PC-9 (cell line): ENCODE measurements at regions not wholly inside any gene's neighbourhood (a gene's known extent, or its start where the extent isn't known, plus 50 kb on each side); places are given as distances from the start of the nearest gene placed in this dataset.
"Not testable (repeated sequence)": the region's sequence is repeated elsewhere in the genome, so short reads cannot be mapped to it uniquely, and the experiment has no call there.

Experiments
- BruUV-seq: library from RNA; stranded (reverse); fragments of 400-500 nt; replicated peaks from 2 replicates; lab custom pipeline; 2021; lab: Mats Ljungman, UMichigan
- CTCF ChIA-PET: fragments of 300-600 bp; sonication (Branson Sonifier 250); formaldehyde crosslinking; loops from one replicate; lab custom pipeline; 2022; ENCODE audit warnings: antibody characterized with exemption; lab: Charles Lee
- POLR2A ChIA-PET: fragments of 300-600 bp; sonication (Branson Sonifier 250); formaldehyde crosslinking; loops from one replicate; lab custom pipeline; 2022; ENCODE audit warnings: antibody characterized with exemption; ENCODE audit not compliant: unreplicated experiment; lab: Charles Lee
- DNase-seq, 2 experiments: peaks; one replicate each; pipeline versions ENCODE4 v3.0.0 to v3.0.0-alpha.2; 2015 to 2022; ENCODE audit warnings: mixed read lengths in 1 of 2
- H2AFZ ChIP-seq: fragments of 200-600 bp; sonication (generic); 2 replicates; pipeline ENCODE4 v1.8.1; 2017; ENCODE audit warnings: antibody characterized with exemption
- H3F3A ChIP-seq: fragments of 200-600 bp; sonication (generic); 2 replicates; pipeline ENCODE4 v1.8.1; 2017; ENCODE audit warnings: antibody characterized with exemption, mild to moderate bottlenecking, low read depth; ENCODE audit not compliant: insufficient read depth
- H3K27ac ChIP-seq: fragments of 200-600 bp; sonication (generic); 2 replicates; pipeline ENCODE4 v1.6.1; 2016; ENCODE audit warnings: mixed run types
- H3K27me3 ChIP-seq: fragments of 200-600 bp; sonication (generic); 2 replicates; pipeline ENCODE4 v1.6.1; 2016; ENCODE audit warnings: low read depth, mixed run types; ENCODE audit not compliant: insufficient read depth
- H3K36me3 ChIP-seq: fragments of 200-600 bp; sonication (generic); 2 replicates; pipeline ENCODE4 v1.6.1; 2016; ENCODE audit warnings: low read depth, mixed run types
- H3K4me1 ChIP-seq: fragments of 200-600 bp; sonication (generic); replicated peaks from 2 replicates; pipeline ENCODE4 v1.6.1; 2016; ENCODE audit warnings: mixed run types; ENCODE audit not compliant: insufficient read depth
- H3K4me2 ChIP-seq: fragments of 200-600 bp; sonication (generic); 2 replicates; pipeline ENCODE4 v1.6.1; 2017; ENCODE audit warnings: mixed run types
- H3K4me3 ChIP-seq: fragments of 200-600 bp; sonication (generic); 2 replicates; pipeline ENCODE4 v1.6.1; 2016; ENCODE audit warnings: mixed run types
- H3K79me2 ChIP-seq: fragments of 200-600 bp; sonication (generic); 2 replicates; pipeline ENCODE4 v1.6.1; 2017; ENCODE audit warnings: low read depth, mixed run types
- H3K9me2 ChIP-seq: fragments of 200-600 bp; sonication (generic); 2 replicates; pipeline ENCODE4 v1.8.1; 2017; ENCODE audit warnings: mild to moderate bottlenecking; ENCODE audit not compliant: insufficient read depth
- H3K9me3 ChIP-seq: fragments of 200-600 bp; sonication (generic); 2 replicates; pipeline ENCODE4 v1.8.1; 2016; ENCODE audit warnings: low read depth; ENCODE audit not compliant: insufficient read depth
- H4K20me1 ChIP-seq: fragments of 200-600 bp; sonication (generic); 2 replicates; pipeline ENCODE4 v1.8.1; 2017; ENCODE audit not compliant: insufficient read depth
- CTCF ChIP-seq: fragments of 200-600 bp; sonication (generic); conservative IDR thresholded peaks from 2 replicates; pipeline ENCODE4 v1.6.1; 2017; ENCODE audit warnings: mixed run types, antibody characterized with exemption, mild to moderate bottlenecking, moderate library complexity
- EZH2 ChIP-seq: fragments of 200-600 bp; sonication (generic); IDR thresholded peaks from 2 replicates; pipeline ENCODE4 v1.8.0; 2017; ENCODE audit warnings: antibody characterized with exemption, low read depth
- intact Hi-C: fragments of 100-400 bp; cut with micrococcal nuclease; formaldehyde crosslinking; loops from one replicate; pipeline ENCODE4 v1.10.0; 2022; ENCODE audit not compliant: unreplicated experiment

DNA sequence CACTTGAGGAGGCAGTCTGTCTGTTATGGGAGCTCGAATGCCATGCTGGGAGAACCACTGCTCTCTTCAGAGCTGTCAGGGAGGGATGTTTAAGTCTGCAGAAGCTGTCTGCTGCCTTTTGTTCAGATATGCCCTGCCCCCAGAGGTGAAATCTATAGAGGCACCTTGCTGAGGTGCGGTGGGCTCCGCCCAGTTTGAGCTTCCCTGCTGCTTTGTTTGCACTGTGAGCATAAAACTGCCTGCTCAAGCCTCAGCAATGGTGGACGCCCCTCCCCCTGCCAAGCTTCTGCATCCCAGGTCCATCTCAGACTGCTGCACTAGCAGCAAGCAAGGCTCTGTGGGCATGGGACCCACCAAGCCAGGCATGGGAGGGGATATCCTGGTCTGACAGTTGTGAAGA, 247.5 kb downstream of the LMX1A start:
- Histone ChIP-seq H3K27ac (no peak overlapping the region), H2AFZ (no peak overlapping the region), H3K27me3 (no peaks in the 10 kb centered on the region), H3K36me3 (no peaks in the 10 kb centered on the region), H3K4me1 (no peaks in the 10 kb centered on the region), H3K4me2 (no peak overlapping the region), H3K79me2 (no peaks in the 10 kb centered on the region), H3F3A (no peaks in the 10 kb centered on the region), H3K4me3 (no peak overlapping the region), H3K9me2 (no peaks in the 10 kb centered on the region), H3K9me3 (no peaks in the 10 kb centered on the region), H4K20me1 (no peaks in the 10 kb centered on the region)
- POLR2A ChIA-PET: no interaction called here
- no peak for DNase-seq
- BruUV-seq: no TSS peak
- intact Hi-C loops: no loop called here
- CTCF ChIA-PET: no interaction called here
- TF ChIP-seq EZH2 (no peak), CTCF (no peak)

DNA sequence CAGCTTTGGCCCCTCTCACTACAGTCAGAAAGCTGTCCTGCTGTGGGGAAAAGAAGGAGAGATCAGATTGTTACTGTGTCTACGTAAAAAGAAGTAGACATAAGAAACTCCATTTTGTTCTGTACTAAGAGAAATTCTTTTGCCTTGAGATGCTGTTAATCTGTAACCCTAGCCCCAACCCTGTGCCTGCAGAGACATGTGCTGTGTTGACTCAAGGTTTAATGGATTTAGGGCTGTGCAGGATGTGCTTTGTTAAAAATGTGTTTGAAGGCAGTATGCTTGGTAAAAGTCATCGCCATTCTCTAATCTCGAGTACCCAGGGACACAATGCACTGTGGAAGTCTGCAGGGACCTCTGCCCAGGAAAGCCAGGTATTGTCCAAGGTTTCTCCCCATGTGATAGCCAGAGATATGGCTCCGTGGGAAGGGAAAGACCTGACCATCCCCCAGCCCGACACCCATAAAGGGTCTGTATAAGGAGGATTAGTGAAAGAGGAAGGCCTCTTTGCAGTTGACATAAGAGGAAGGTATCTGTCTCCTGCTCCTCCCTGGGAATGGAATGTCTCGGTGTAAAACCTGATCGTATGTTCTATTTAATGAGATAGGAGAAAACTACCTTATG, 263.9 kb downstream of the LMX1A start:
- H3K36me3 ChIP-seq, H3F3A ChIP-seq, CTCF ChIA-PET, H3K9me2 ChIP-seq, DNase-seq, H3K4me1 ChIP-seq, H3K9me3 ChIP-seq, POLR2A ChIA-PET, H3K27ac ChIP-seq, BruUV-seq, intact Hi-C loops, H3K4me3 ChIP-seq, H2AFZ ChIP-seq, H3K27me3 ChIP-seq, H3K4me2 ChIP-seq, H3K79me2 ChIP-seq, H4K20me1 ChIP-seq: not testable (repeated sequence)

DNA sequence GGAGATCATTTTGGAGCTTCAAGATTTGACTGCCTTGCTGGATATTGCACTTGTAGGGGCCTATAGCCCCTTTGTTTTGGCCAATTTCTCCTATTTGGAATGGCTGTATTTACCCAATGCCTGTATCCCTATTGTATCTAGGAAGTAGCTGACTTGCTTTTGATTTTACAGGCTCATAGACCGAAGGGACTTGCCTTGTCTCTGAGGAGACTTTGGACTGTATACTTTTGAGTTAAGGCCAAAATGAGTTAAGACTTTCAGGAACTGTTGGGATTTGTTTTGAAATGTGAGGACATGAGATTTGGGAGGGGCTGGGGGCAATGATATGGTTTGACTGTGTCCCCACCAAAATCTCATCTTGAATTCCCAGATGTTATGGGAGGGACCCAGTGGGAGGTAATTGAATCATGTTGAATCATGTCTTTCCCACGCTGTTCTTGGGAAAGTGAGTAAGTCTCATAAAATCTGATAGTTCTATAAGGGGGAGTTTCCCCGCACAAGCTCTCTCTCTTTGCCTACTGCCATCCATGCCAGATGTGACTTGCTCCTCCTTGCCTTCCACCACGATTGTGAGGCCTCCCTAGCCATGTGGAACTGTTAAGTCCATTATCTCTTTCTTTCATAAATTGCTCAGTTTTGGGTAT, 276.1 kb downstream of the LMX1A start:
- no TSS peak for BruUV-seq

More for the DNA sequence above, 276.1 kb downstream of the LMX1A start:
- no peaks in the 10 kb centered on the region for H3K36me3 ChIP-seq
- ChIA-PET POLR2A (no interaction called here), CTCF (no interaction called here)
- H3K27me3 ChIP-seq: no peaks in the 10 kb centered on the region
- intact Hi-C loops: no loop called here
- H4K20me1 ChIP-seq: no peaks in the 10 kb centered on the region
- no peaks in the 10 kb centered on the region for H3K9me3 ChIP-seq
- TF ChIP-seq CTCF (no peak), EZH2 (no peak)
- H3K4me2 ChIP-seq: no peak overlapping the region
- H3K27ac ChIP-seq: no peak overlapping the region
- no peak for DNase-seq
- H3K9me2 ChIP-seq: no peaks in the 10 kb centered on the region
- no peak overlapping the region for H3K4me3 ChIP-seq
- no peaks in the 10 kb centered on the region for H3F3A ChIP-seq
- H2AFZ ChIP-seq: no peak overlapping the region
- H3K79me2 ChIP-seq: no peaks in the 10 kb centered on the region
- no peaks in the 10 kb centered on the region for H3K4me1 ChIP-seq
